ENCODE measurements at regions not wholly inside any gene's neighbourhood (a gene's known extent, or its start where the extent isn't known, plus 50 kb on each side); places are given as distances from the start of the nearest gene placed in this dataset.

- H3K36me3 ChIP-seq (ENCODE audit: control insufficient read depth, low read length) = no peaks in the 10 kb centered on the region
- H3K27me3 ChIP-seq (ENCODE audit: control insufficient read depth, low read length) = no peaks in the 10 kb centered on the region
- no peaks in the 10 kb centered on the region for H3K9me2 ChIP-seq (replicated peaks; ENCODE audit: control insufficient read depth, low read length)
- H3K4me1 ChIP-seq (ENCODE audit: control insufficient read depth, low read length) = no peaks in the 10 kb centered on the region
- no peak overlapping the region for H3K4me3 ChIP-seq (ENCODE audit: low read length)
- TF ChIP-seq CTCF (IDR thresholded peaks at IDR 0.05; ENCODE audit: low read depth, low read length, poor library complexity, severe bottlenecking) (peak; percentile 20), EZH2phosphoT487 (IDR thresholded peaks at IDR 0.05; ENCODE audit: borderline replicate concordance, low read length) (no peak)
- no peaks in the 10 kb centered on the region for H4K20me1 ChIP-seq (ENCODE audit: control insufficient read depth, insufficient read depth, low read depth, low read length)
- no peak overlapping the region for H3K4me2 ChIP-seq (ENCODE audit: low read length)
- no peaks in the 10 kb centered on the region for H3F3A ChIP-seq (ENCODE audit: control insufficient read depth, insufficient read depth)
- no peaks in the 10 kb centered on the region for H3K9me3 ChIP-seq (ENCODE audit: control insufficient read depth, insufficient read depth, low read length)
- H3K27ac ChIP-seq (ENCODE audit: low read depth, low read length) = no peak overlapping the region
- H3K79me2 ChIP-seq (ENCODE audit: control insufficient read depth, low read length) = no peaks in the 10 kb centered on the region
Measured at GRCh38 chr4:103429283-103429682, 231.1 kb upstream of the CENPE start.

- no peaks in the 10 kb centered on the region for H3K9me2 ChIP-seq (replicated peaks; ENCODE audit: control insufficient read depth, low read length)
- H3F3A ChIP-seq (ENCODE audit: control insufficient read depth, insufficient read depth) = no peaks in the 10 kb centered on the region
- no peaks in the 10 kb centered on the region for H3K4me1 ChIP-seq (ENCODE audit: control insufficient read depth, low read length)
- H3K79me2 ChIP-seq (ENCODE audit: control insufficient read depth, low read length) = no peaks in the 10 kb centered on the region
- H4K20me1 ChIP-seq (ENCODE audit: control insufficient read depth, insufficient read depth, low read depth, low read length) = no peaks in the 10 kb centered on the region
- H3K4me2 ChIP-seq (ENCODE audit: low read length) = no peak overlapping the region
- no peak overlapping the region for H3K27ac ChIP-seq (ENCODE audit: low read depth, low read length)
- no peaks in the 10 kb centered on the region for H3K36me3 ChIP-seq (ENCODE audit: control insufficient read depth, low read length)
- no peaks in the 10 kb centered on the region for H3K9me3 ChIP-seq (ENCODE audit: control insufficient read depth, insufficient read depth, low read length)
- H3K4me3 ChIP-seq (ENCODE audit: low read length) = no peak overlapping the region
- no peaks in the 10 kb centered on the region for H3K27me3 ChIP-seq (ENCODE audit: control insufficient read depth, low read length)
- TF ChIP-seq EZH2phosphoT487 (IDR thresholded peaks at IDR 0.05; ENCODE audit: borderline replicate concordance, low read length) = no peak
- no peak for TF ChIP-seq CTCF (IDR thresholded peaks at IDR 0.05; ENCODE audit: low read depth, low read length, poor library complexity, severe bottlenecking)
Measured at GRCh38 chr4:103425406-103425805, 227.3 kb upstream of the CENPE start.

- Histone ChIP-seq H3K79me2 (ENCODE audit: control insufficient read depth, low read length) (no peaks in the 10 kb centered on the region), H4K20me1 (ENCODE audit: control insufficient read depth, insufficient read depth, low read depth, low read length) (no peaks in the 10 kb centered on the region), H3K9me3 (ENCODE audit: control insufficient read depth, insufficient read depth, low read length) (no peaks in the 10 kb centered on the region), H3K27ac (ENCODE audit: low read depth, low read length) (no peak overlapping the region), H3K36me3 (ENCODE audit: control insufficient read depth, low read length) (no peaks in the 10 kb centered on the region), H3K27me3 (ENCODE audit: control insufficient read depth, low read length) (no peaks in the 10 kb centered on the region), H3K4me3 (ENCODE audit: low read length) (no peak overlapping the region), H3K9me2 (replicated peaks; ENCODE audit: control insufficient read depth, low read length) (no peaks in the 10 kb centered on the region), H3F3A (ENCODE audit: control insufficient read depth, insufficient read depth) (no peaks in the 10 kb centered on the region), H3K4me2 (ENCODE audit: low read length) (no peak overlapping the region), H3K4me1 (ENCODE audit: control insufficient read depth, low read length) (no peaks in the 10 kb centered on the region)
- TF ChIP-seq CTCF (IDR thresholded peaks at IDR 0.05; ENCODE audit: low read depth, low read length, poor library complexity, severe bottlenecking) (no peak), EZH2phosphoT487 (IDR thresholded peaks at IDR 0.05; ENCODE audit: borderline replicate concordance, low read length) (no peak)
Measured at GRCh38 chr4:103424853-103425252, 226.7 kb upstream of the CENPE start.

GRCh38 chr4:103423261-103423660 lies 225.1 kb upstream of the CENPE start:
- no peaks in the 10 kb centered on the region for H3K36me3 ChIP-seq (ENCODE audit: control insufficient read depth, low read length)
- no peaks in the 10 kb centered on the region for H4K20me1 ChIP-seq (ENCODE audit: control insufficient read depth, insufficient read depth, low read depth, low read length)
- H3K4me1 ChIP-seq (ENCODE audit: control insufficient read depth, low read length) = no peaks in the 10 kb centered on the region
- H3K79me2 ChIP-seq (ENCODE audit: control insufficient read depth, low read length) = no peaks in the 10 kb centered on the region
- no peak overlapping the region for H3K27ac ChIP-seq (ENCODE audit: low read depth, low read length)
- H3K4me2 ChIP-seq (ENCODE audit: low read length) = no peak overlapping the region
- H3K9me2 ChIP-seq (replicated peaks; ENCODE audit: control insufficient read depth, low read length) = no peaks in the 10 kb centered on the region
- no peaks in the 10 kb centered on the region for H3K27me3 ChIP-seq (ENCODE audit: control insufficient read depth, low read length)
- H3F3A ChIP-seq (ENCODE audit: control insufficient read depth, insufficient read depth) = no peaks in the 10 kb centered on the region
- no peak for TF ChIP-seq CTCF (IDR thresholded peaks at IDR 0.05; ENCODE audit: low read depth, low read length, poor library complexity, severe bottlenecking)
- H3K9me3 ChIP-seq (ENCODE audit: control insufficient read depth, insufficient read depth, low read length) = no peaks in the 10 kb centered on the region
- H3K4me3 ChIP-seq (ENCODE audit: low read length) = no peak overlapping the region

Data from DOHH2 (cell line).